A673 (cell line): ENCODE measurements at regions not wholly inside any gene's neighbourhood (a gene's known extent, or its start where the extent isn't known, plus 50 kb on each side); places are given as distances from the start of the nearest gene placed in this dataset.

ENCODE experiments used
- BruUV-seq: library from RNA; stranded (reverse); fragments of 400-500 nt; replicated peaks from 2 replicates; lab custom pipeline; 2021; lab: Mats Ljungman, UMichigan
- CTCF ChIA-PET: fragments of 300-600 bp; sonication (Branson Sonifier 250); formaldehyde crosslinking; loops from one replicate; lab custom pipeline; 2022; ENCODE audit warnings: antibody characterized with exemption; lab: Charles Lee
- POLR2A ChIA-PET: fragments of 300-600 bp; sonication (Branson Sonifier 250); formaldehyde crosslinking; loops from one replicate; lab custom pipeline; 2022; ENCODE audit warnings: antibody characterized with exemption; ENCODE audit not compliant: low non-redundant PET; lab: Charles Lee
- DNase-seq: peaks from one replicate; pipeline ENCODE4 v3.0.0-alpha.2; 2015; ENCODE audit warnings: low spot score
- H3K27ac ChIP-seq: fragments of 200-600 bp; sonication (generic); 2 replicates; pipeline ENCODE4 v1.5.1; 2016; ENCODE audit warnings: mixed run types, low read depth, mild to moderate bottlenecking, mixed read lengths, antibody characterized with exemption, low read length; ENCODE audit not compliant: poor library complexity, severe bottlenecking
- H3K27me3 ChIP-seq: fragments of 200-600 bp; sonication (generic); replicated peaks from 2 replicates; pipeline ENCODE4 v1.6.1; 2017; ENCODE audit warnings: mixed run types, low read depth, mild to moderate bottlenecking, mixed read lengths, antibody characterized with exemption, low read length; ENCODE audit not compliant: insufficient read depth, poor library complexity
- H3K36me3 ChIP-seq: fragments of 200-600 bp; sonication (generic); 2 replicates; pipeline ENCODE4 v1.6.1; 2016; ENCODE audit warnings: mixed run types, mild to moderate bottlenecking, mixed read lengths, antibody characterized with exemption, low read length; ENCODE audit not compliant: insufficient read depth, poor library complexity, severe bottlenecking
- H3K4me1 ChIP-seq: fragments of 200-600 bp; sonication (generic); 2 replicates; pipeline ENCODE4 v1.6.1; 2017; ENCODE audit warnings: mixed run types, mild to moderate bottlenecking, mixed read lengths, antibody characterized with exemption, low read length; ENCODE audit not compliant: insufficient read depth, poor library complexity, severe bottlenecking
- H3K4me3 ChIP-seq: fragments of 200-600 bp; sonication (generic); 2 replicates; pipeline ENCODE4 v1.5.1; 2016; ENCODE audit warnings: low read depth, mixed run types, mild to moderate bottlenecking, mixed read lengths, low read length; ENCODE audit not compliant: poor library complexity, severe bottlenecking
- H3K9me3 ChIP-seq: fragments of 200-600 bp; sonication (generic); 2 replicates; pipeline ENCODE4 v1.6.1; 2016; ENCODE audit warnings: mixed run types, low read depth, mild to moderate bottlenecking, mixed read lengths, antibody characterized with exemption, low read length; ENCODE audit not compliant: poor library complexity, severe bottlenecking
- EZH2 ChIP-seq: fragments of 200-600 bp; sonication (generic); IDR thresholded peaks from 2 replicates; pipeline ENCODE4 v1.6.1; 2017; ENCODE audit warnings: borderline replicate concordance, low read depth, mild to moderate bottlenecking, mixed read lengths, antibody characterized with exemption, low read length; ENCODE audit not compliant: poor library complexity, severe bottlenecking
- intact Hi-C: fragments of 100-400 bp; cut with micrococcal nuclease; formaldehyde crosslinking; loops from one replicate; pipeline ENCODE4 v1.10.0; 2022; ENCODE audit not compliant: unreplicated experiment
- TF ChIP-seq, protein P1 (sequence below): fragments of 300-800, 200-600 bp; sonication (generic); conservative IDR thresholded peaks from 2 replicates; pipeline ENCODE4 v1.5.1; 2017; ENCODE audit warnings: low read depth, mild to moderate bottlenecking, antibody characterized with exemption, low read length, moderate library complexity, mixed read lengths

DNA sequence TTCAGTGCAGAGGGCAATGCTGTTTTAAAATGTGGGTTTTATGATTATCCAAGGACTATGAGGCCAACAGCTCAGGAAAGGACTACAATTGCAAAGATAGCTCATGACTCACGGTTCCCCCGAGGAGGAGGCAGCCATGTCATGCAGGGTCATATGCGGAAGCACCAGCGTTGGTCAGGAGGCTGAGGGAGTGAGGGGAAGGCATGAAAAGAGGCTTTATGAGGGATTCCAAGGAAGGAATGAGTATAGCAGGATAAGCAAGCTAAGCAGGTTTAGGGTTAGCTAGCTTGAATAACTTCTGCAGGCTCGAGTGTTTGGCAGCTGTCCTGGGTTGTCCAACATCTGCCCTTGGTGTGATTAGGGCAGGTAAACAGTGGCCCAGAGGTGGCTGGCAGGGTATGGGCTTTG, 495.1 kb downstream of the SETD4 start:
- CTCF ChIA-PET: no interaction called here
- POLR2A ChIA-PET: no interaction called here
- no peak for DNase-seq
- H3K4me3 ChIP-seq: no peak overlapping the region
- BruUV-seq: no TSS peak
- TF ChIP-seq EZH2: no peak
- TF ChIP-seq, protein P1, sequence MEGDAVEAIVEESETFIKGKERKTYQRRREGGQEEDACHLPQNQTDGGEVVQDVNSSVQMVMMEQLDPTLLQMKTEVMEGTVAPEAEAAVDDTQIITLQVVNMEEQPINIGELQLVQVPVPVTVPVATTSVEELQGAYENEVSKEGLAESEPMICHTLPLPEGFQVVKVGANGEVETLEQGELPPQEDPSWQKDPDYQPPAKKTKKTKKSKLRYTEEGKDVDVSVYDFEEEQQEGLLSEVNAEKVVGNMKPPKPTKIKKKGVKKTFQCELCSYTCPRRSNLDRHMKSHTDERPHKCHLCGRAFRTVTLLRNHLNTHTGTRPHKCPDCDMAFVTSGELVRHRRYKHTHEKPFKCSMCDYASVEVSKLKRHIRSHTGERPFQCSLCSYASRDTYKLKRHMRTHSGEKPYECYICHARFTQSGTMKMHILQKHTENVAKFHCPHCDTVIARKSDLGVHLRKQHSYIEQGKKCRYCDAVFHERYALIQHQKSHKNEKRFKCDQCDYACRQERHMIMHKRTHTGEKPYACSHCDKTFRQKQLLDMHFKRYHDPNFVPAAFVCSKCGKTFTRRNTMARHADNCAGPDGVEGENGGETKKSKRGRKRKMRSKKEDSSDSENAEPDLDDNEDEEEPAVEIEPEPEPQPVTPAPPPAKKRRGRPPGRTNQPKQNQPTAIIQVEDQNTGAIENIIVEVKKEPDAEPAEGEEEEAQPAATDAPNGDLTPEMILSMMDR: no peak
- intact Hi-C loops: no loop called here
- H3K36me3 ChIP-seq: no peaks in the 10 kb centered on the region
- no peaks in the 10 kb centered on the region for H3K27me3 ChIP-seq
- no peak overlapping the region for H3K27ac ChIP-seq
- no peaks in the 10 kb centered on the region for H3K9me3 ChIP-seq
- no peaks in the 10 kb centered on the region for H3K4me1 ChIP-seq

DNA sequence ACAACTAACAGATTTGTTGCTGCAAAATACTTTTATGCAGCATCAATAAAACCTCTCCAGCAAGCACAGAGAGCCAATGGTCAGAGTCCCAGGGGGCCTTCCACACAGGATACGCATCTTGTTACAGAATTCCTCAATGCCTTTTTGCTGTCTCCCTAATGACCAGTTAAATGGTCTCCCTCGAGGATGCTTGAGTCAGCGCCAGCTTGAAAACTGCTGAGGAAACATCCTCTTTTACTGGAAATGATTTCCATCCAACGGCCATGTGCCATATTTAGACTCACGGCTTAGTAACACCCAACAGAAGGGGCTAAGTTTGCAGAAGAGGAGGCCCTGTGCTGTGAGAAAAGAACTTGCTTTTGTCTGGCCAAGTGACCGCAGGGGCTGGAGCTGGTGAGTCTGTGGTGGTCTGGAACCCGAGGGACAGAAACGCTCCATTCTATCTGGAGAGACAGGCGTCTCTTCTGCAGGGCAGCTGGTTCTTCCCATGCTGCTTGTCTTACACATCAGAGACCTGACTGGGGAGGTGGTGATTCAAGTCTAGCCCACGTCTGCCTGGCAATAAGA, 496.4 kb downstream of the SETD4 start:
- H3K27me3 ChIP-seq: no peaks in the 10 kb centered on the region
- ChIA-PET CTCF (no interaction called here), POLR2A (no interaction called here)
- no peak for TF ChIP-seq EZH2
- TF ChIP-seq, protein P1: no peak
- H3K36me3 ChIP-seq: no peaks in the 10 kb centered on the region
- no peak overlapping the region for H3K27ac ChIP-seq
- DNase-seq: peak; percentile 66
- no peak overlapping the region for H3K4me3 ChIP-seq
- no peaks in the 10 kb centered on the region for H3K9me3 ChIP-seq
- intact Hi-C loops: no loop called here
- no TSS peak for BruUV-seq
- no peaks in the 10 kb centered on the region for H3K4me1 ChIP-seq

DNA sequence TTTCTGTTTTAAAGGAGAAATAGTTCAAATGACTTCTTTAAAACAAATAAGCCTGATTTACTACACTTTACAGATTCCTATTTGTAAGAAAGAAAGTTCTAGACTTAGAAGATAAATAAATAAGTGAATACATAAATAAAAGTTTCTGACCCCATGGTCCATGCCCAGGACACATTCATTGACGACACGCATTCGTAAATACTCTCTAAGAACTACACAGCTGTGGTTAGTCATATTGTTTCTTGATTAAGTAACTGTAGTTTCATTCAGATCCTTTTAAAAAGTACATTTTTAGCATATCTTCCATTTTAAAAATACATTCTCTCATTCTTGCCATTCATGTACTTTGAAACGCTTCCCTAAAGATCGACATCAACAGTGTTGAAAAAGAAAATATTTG, 497.4 kb downstream of the SETD4 start:
- Histone ChIP-seq H3K27ac (no peak overlapping the region), H3K36me3 (no peaks in the 10 kb centered on the region), H3K9me3 (no peaks in the 10 kb centered on the region), H3K27me3 (no peaks in the 10 kb centered on the region), H3K4me1 (no peaks in the 10 kb centered on the region), H3K4me3 (no peak overlapping the region)
- CTCF ChIA-PET: no interaction called here
- BruUV-seq: no TSS peak
- intact Hi-C loops: no loop called here
- TF ChIP-seq, protein P1: no peak
- no peak for TF ChIP-seq EZH2
- DNase-seq: no peak
- POLR2A ChIA-PET: no interaction called here
